ENCODE measurements at regions not wholly inside any gene's neighbourhood (a gene's known extent, or its start where the extent isn't known, plus 50 kb on each side); places are given as distances from the start of the nearest gene placed in this dataset.

DNA sequence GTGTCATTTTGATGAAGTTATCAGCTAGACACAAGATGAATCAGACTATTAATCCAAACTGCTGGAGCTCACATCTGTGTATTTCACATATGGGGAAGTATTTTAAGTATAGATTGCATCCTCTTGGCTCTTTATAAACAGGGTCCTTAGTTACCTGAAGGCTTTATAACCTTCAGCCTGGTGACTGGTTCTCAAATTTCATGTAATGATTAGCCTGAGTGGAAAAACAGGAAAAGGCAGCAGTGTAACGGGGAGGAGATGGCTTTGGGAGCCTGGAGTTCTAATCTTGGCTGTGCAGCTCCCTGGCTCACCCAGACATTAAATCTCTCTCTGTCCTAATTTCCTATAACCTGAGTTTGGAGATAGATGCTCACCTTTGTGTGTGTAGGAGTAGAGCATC lies 103.8 kb upstream of the HPF1 start:
- TF ChIP-seq, protein P1, sequence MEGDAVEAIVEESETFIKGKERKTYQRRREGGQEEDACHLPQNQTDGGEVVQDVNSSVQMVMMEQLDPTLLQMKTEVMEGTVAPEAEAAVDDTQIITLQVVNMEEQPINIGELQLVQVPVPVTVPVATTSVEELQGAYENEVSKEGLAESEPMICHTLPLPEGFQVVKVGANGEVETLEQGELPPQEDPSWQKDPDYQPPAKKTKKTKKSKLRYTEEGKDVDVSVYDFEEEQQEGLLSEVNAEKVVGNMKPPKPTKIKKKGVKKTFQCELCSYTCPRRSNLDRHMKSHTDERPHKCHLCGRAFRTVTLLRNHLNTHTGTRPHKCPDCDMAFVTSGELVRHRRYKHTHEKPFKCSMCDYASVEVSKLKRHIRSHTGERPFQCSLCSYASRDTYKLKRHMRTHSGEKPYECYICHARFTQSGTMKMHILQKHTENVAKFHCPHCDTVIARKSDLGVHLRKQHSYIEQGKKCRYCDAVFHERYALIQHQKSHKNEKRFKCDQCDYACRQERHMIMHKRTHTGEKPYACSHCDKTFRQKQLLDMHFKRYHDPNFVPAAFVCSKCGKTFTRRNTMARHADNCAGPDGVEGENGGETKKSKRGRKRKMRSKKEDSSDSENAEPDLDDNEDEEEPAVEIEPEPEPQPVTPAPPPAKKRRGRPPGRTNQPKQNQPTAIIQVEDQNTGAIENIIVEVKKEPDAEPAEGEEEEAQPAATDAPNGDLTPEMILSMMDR (IDR thresholded peaks at IDR 0.05), result no peak
- no peak for TF ChIP-seq POLR2A (IDR thresholded peaks at IDR 0.05)
- no peak for TF ChIP-seq POLR2AphosphoS5 (IDR thresholded peaks at IDR 0.05)

Data from breast epithelium (tissue), 3 donors.